ENCODE measurements at regions not wholly inside any gene's neighbourhood (a gene's known extent, or its start where the extent isn't known, plus 50 kb on each side); places are given as distances from the start of the nearest gene placed in this dataset.

- H3K9me3 ChIP-seq (ENCODE audit: control insufficient read depth in 4 of 4, low read length in 3 of 4), result no peaks in the 10 kb centered on the region
- no peak for TF ChIP-seq ZBTB33 (IDR thresholded peaks at IDR 0.05)
- no peak for TF ChIP-seq HNF4G (IDR thresholded peaks at IDR 0.05)
- TF ChIP-seq, protein P1, sequence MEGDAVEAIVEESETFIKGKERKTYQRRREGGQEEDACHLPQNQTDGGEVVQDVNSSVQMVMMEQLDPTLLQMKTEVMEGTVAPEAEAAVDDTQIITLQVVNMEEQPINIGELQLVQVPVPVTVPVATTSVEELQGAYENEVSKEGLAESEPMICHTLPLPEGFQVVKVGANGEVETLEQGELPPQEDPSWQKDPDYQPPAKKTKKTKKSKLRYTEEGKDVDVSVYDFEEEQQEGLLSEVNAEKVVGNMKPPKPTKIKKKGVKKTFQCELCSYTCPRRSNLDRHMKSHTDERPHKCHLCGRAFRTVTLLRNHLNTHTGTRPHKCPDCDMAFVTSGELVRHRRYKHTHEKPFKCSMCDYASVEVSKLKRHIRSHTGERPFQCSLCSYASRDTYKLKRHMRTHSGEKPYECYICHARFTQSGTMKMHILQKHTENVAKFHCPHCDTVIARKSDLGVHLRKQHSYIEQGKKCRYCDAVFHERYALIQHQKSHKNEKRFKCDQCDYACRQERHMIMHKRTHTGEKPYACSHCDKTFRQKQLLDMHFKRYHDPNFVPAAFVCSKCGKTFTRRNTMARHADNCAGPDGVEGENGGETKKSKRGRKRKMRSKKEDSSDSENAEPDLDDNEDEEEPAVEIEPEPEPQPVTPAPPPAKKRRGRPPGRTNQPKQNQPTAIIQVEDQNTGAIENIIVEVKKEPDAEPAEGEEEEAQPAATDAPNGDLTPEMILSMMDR (IDR thresholded peaks at IDR 0.05; ENCODE audit: low read depth, low read length, missing input control), result no peak
- no peak for DNase-seq (ENCODE audit: low spot score)
- no peaks in the 10 kb centered on the region for H3K27me3 ChIP-seq (ENCODE audit: control insufficient read depth in 4 of 4, insufficient read depth in 4 of 4, low read length in 3 of 4)
- no peaks in the 10 kb centered on the region for H3K36me3 ChIP-seq (ENCODE audit: control insufficient read depth in 4 of 4, insufficient read depth in 3 of 4, low read depth in 1 of 4, low read length in 3 of 4)
- 83% methylated on average over 3 of the region's 3 CpGs for WGBS
- no peak overlapping the region for H3K27ac ChIP-seq (ENCODE audit: low read depth in 1 of 2, low read length in 2 of 2)
- H3K4me1 ChIP-seq (ENCODE audit: control insufficient read depth in 4 of 4, insufficient read depth in 4 of 4, low read length in 3 of 4), result no peaks in the 10 kb centered on the region
- H3K9ac ChIP-seq (ENCODE audit: low read depth in 1 of 2, low read length in 2 of 2), result no peak overlapping the region
- no peak overlapping the region for H3K4me3 ChIP-seq (ENCODE audit: low read depth in 1 of 3, low read length in 3 of 3)
These were observed 94.6 kb upstream of the ITGA4 start for GRCh38 chr2:181362561-181362960.

- Histone ChIP-seq H3K27ac (ENCODE audit: low read depth in 1 of 2, low read length in 2 of 2) (no peak overlapping the region), H3K36me3 (ENCODE audit: control insufficient read depth in 4 of 4, insufficient read depth in 3 of 4, low read depth in 1 of 4, low read length in 3 of 4) (no peaks in the 10 kb centered on the region), H3K9ac (ENCODE audit: low read depth in 1 of 2, low read length in 2 of 2) (no peak overlapping the region), H3K4me1 (ENCODE audit: control insufficient read depth in 4 of 4, insufficient read depth in 4 of 4, low read length in 3 of 4) (no peaks in the 10 kb centered on the region), H3K9me3 (ENCODE audit: control insufficient read depth in 4 of 4, low read length in 3 of 4) (no peaks in the 10 kb centered on the region), H3K4me3 (ENCODE audit: low read depth in 1 of 3, low read length in 3 of 3) (no peak overlapping the region), H3K27me3 (ENCODE audit: control insufficient read depth in 4 of 4, insufficient read depth in 4 of 4, low read length in 3 of 4) (no peaks in the 10 kb centered on the region)
- no peak for DNase-seq (ENCODE audit: low spot score)
- TF ChIP-seq FOXA1 (IDR thresholded peaks at IDR 0.05) (no peak), SP1 (IDR thresholded peaks at IDR 0.05) (no peak), ZBTB33 (IDR thresholded peaks at IDR 0.05) (no peak), YY1 (IDR thresholded peaks at IDR 0.05) (no peak), ATF3 (IDR thresholded peaks at IDR 0.05) (no peak), TAF1 (conservative IDR thresholded peaks at IDR 0.05) (no peak), NR2F2 (IDR thresholded peaks at IDR 0.05) (no peak)
- TF ChIP-seq, protein P2, sequence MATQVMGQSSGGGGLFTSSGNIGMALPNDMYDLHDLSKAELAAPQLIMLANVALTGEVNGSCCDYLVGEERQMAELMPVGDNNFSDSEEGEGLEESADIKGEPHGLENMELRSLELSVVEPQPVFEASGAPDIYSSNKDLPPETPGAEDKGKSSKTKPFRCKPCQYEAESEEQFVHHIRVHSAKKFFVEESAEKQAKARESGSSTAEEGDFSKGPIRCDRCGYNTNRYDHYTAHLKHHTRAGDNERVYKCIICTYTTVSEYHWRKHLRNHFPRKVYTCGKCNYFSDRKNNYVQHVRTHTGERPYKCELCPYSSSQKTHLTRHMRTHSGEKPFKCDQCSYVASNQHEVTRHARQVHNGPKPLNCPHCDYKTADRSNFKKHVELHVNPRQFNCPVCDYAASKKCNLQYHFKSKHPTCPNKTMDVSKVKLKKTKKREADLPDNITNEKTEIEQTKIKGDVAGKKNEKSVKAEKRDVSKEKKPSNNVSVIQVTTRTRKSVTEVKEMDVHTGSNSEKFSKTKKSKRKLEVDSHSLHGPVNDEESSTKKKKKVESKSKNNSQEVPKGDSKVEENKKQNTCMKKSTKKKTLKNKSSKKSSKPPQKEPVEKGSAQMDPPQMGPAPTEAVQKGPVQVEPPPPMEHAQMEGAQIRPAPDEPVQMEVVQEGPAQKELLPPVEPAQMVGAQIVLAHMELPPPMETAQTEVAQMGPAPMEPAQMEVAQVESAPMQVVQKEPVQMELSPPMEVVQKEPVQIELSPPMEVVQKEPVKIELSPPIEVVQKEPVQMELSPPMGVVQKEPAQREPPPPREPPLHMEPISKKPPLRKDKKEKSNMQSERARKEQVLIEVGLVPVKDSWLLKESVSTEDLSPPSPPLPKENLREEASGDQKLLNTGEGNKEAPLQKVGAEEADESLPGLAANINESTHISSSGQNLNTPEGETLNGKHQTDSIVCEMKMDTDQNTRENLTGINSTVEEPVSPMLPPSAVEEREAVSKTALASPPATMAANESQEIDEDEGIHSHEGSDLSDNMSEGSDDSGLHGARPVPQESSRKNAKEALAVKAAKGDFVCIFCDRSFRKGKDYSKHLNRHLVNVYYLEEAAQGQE (IDR thresholded peaks at IDR 0.05), result no peak
These were observed 94.0 kb upstream of the ITGA4 start for GRCh38 chr2:181363164-181363563.
